GM19324 (cell line): ENCODE measurements at regions not wholly inside any gene's neighbourhood (a gene's known extent, or its start where the extent isn't known, plus 50 kb on each side); places are given as distances from the start of the nearest gene placed in this dataset.
"Not testable (repeated sequence)": the region's sequence is repeated elsewhere in the genome, so short reads cannot be mapped to it uniquely, and the experiment has no call there.

Experiments
- ATAC-seq: cut with Tn5 transposase; IDR thresholded peaks from one replicate; pipeline ENCODE4 v1.9.1; 2021; ENCODE audit warnings: mild to moderate bottlenecking, moderate library complexity; ENCODE audit not compliant: unreplicated experiment, low FRiP score

DNA sequence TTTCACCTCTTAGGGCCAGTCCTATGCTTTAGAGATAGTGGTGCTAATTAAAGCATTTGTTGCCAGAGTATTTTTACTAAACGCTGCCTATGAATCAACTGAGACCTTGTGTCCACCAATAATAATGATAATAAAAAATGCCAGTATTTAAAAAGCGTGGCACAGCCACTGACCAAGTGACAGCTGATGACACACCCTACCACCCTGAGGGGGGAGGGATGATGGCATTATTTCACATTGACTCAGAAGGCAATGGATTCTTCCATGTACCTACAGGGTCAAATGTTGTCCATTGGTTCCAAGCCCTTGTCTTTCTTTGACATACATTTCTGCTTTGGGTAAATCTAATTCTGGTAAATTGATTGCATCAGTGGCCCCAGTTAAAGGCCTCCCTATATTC, 384.4 kb downstream of the DLEU7 start:
- ATAC-seq: no peak

DNA sequence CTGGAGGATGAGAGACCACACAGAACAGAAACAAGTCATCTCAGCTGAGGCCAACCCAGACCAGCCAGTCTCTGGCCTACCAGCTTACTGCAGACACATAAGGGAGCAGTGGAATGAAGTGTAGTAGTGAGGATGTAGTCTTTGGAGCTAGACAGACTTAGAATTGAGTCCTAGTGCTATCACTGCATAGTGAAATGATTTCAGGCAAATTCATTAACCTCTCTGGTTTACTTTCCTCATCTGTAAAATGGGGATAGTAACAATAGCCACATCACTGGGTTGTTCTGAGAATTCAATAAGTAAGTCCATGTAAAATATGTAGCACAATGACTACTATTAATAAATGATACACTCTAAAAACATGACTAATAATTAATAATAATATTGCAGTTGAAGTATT, 383.8 kb downstream of the DLEU7 start:
- ATAC-seq: no peak

DNA sequence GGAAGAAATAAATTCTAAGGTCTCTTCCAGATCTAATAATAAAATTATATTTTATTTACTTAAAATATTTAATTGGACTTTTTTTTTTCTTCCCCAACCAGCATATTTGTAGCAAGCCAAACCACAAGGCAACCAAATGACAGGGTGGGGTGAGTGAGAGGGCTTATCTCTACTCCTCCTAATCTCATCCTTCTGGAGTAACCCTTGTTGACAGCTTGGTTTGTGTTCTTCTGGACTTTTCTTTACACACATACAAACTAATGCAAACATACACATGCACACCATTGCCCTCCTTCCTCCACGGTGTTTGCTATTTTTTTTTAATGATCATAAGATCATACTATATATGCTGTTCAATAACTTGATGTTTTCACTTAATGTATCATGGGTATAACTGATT, 383.1 kb downstream of the DLEU7 start:
- ATAC-seq: no peak

DNA sequence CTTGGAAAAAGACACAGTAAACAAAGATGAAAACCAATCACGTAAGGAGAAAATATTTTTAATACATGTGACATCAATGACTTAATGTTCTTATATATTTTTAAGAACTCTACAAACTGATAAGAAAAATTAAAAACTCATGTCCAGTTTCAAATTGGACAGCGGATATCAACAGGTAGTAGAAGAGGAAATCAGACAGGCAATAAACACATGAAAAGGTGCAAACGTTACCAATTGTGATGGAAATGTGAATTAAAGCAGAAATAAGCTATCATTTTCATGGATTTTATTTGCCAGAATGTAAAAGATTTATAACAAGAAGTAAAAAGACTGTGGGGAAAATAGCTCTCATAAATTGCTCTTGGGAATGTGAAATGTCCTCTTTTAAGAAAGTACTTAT, 382.3 kb downstream of the DLEU7 start:
- no peak for ATAC-seq

DNA sequence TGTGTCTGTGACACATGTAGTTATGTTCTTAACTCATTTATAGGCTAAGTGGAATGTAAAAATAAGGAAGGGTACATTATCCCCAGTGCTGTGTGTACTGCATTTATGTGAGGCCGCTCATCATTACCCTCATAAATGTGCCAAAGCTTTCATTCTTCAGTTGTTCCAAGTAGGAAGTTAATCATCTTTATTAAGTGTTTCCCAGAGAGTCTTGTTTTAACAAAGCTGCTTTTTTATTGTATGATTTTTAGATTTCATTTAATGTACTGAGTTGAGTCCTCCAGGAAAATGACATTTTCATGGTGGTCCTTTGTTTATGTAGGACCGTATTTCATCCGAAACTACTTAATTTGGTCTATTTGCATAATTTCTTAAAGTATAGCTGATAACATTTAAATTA, 379.8 kb downstream of the DLEU7 start:
- no peak for ATAC-seq

DNA sequence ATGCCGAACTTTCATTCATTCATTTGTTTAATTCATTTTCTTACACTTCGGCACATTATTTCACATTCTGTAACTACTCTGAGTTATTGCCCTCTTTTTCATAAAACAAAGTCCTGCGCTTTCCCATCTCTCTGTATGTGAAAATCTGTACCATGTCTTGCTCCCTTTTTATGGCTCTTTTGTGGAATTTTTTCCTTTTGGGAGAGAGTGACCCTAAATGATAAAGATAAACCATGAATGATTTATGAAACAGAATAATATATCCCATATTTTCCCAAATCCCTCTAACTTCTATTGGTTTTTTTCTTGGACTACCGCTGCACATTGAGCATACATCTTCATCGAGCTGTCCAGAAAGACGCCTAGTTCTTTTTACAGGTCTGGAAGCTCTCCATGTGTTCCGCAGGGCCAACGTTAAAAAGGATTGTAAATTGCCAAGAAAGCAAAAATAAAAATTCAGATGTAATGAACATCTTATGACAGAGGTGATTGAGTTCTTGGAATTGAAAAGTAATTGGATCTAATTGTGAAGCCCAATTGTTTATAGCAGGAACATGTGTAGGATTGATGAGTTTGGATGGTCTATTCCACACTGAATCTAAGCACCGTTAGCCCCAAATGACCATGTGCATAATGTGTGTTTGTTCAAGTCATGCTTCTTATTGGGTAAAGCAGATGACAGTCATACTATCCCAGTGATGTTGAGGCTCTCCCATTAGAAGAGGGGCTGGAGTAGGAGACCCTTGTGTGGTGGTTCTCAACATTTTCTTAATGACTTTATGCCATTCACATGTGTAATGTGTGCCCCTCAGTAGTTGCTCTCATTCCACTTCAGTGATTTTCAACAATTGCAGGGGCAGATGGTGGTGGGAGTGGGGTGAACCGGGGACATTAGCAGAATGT, 378.9 kb downstream of the DLEU7 start:
- ATAC-seq: no peak

DNA sequence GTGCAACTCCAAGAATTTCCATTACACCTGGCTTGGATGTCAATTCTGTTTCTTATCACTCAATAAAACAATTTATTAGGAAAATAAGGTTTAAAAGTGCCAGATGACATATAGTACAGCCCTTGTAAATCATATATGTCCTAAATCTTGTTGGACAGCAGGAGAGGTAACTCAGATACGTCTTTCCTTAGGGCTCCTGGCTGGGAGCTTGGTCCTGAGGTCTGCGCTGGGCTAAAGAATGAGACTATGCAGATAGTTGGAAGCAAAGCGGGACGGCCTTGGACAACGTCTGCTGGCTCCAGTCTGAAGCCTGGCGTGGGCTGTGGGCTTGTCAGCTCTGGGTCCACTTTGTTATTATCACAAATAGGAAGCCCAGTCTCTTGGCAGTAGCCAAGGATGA, 377.0 kb downstream of the DLEU7 start:
- ATAC-seq: no peak

DNA sequence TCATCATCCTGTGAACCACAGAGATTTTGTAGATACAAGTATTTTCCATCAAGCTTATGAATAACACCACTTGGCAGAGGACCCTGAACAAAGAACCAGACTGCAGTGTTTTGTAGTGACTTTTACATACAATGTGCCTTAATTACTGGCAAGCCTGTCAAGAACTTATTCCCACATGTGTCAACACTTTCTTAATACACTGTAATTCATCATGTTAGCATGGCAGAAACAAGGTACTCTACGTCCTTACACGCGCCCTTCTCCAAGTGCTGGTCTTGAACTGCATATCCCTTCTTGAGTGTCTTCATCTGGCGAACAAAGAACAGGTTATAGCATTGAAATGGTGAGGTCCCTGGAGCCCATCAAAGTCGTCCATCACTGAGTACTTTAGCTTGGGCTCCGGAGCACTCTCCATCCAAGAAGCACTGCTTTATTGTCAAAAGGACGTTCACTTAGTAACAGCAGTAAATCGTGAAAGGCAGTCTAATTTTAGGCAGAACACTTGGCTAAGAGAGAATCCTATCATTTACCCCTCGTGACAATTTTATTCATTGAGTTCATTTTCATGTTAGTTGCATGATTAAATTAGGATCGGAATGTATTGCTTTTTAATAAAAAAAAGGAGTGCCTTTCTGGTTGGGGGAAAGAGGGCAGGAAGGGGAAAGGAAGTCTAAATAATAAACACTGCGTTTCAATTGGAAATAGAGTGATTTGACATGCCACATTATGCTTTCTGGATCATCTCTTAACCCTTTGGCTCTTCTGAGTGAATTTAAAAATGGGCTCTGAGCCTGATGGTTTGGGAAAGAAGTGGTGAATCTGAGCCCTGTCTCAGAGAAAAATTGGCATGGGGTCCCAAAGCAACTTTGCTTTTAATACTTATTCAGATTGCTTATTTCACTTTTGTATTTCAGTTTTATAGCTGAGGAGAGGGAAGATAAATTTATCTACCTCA, 376.1 kb downstream of the DLEU7 start:
- ATAC-seq: no peak

DNA sequence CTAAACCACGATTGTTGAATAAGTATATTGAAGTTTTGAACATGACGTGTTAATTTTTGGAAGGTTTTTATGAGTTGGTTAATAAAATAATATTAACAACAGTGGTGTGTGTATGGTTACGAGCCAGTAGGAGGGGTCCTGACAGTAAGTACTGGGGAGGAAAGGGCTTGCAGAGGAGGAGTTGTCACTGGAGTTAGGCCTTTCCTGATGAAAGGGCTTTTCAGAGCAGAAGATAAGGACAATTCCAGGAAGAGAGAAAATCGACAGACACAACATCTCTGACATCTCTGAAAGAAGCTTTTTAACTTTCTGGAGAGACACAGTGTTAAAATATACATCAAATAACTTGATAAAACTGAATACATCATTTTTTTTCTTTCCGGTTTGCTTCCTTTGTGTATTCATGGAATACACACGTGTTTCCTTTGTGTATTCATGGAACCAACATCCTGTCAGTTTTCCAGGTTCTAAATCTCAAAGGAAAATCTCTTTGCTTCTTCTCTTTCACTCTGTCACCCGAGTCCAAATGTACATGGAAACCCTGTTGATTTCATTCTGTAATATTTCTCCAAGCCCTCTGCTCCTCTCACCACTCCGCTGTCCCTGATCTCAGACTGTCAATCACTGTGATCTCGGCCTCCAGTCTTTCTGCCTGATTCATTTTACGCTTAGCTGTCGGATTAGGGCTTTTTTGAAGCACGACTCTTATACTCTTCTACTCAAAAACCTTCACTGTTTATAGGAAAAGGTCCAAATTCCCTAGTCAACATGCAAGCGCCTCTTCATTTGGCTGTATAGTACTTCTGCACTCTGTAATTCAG, 374.4 kb downstream of the DLEU7 start:
- no peak for ATAC-seq

DNA sequence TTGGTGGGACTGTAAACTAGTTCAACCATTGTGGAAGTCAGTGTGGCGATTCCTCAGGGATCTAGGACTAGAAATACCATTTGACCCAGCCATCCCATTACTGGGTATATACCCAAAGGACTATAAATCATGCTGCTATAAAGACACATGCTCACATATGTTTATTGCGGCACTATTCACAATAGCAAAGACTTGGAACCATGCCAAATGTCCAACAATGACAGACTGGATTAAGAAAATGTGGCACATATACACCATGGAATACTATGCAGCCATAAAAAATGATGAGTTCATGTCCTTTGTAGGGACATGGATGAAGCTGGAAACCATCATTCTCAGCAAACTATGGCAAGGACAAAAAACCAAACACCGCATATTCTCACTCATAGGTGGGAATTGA, 370.4 kb downstream of the DLEU7 start:
- not testable (repeated sequence) for ATAC-seq

DNA sequence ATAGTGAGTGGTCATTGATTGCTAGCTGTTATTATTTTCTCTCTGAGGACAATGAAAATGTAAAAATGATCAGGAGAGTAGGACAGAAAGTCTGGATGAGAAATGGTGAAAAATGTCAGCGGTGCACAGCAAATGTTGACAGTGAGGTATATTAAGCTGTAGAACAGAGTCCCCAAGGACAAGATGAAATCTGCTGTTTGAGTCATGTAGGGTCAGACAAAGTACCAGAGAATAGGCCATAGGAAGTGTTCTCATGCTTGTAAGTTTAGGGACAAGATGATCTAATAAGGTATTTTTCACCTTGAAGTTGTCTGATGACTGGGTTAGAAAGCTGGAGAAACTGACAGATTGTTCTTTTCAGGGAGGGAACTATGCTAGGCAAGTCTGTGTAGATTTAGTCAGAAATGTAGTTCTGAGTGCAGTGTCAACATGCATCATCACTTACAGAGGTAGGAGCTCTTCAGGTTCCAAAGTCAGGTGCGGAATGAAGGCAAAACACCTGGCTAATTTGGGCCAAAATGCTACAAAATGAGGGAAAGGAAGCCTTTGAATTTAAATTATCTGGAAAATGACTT, 369.3 kb downstream of the DLEU7 start:
- ATAC-seq: no peak

DNA sequence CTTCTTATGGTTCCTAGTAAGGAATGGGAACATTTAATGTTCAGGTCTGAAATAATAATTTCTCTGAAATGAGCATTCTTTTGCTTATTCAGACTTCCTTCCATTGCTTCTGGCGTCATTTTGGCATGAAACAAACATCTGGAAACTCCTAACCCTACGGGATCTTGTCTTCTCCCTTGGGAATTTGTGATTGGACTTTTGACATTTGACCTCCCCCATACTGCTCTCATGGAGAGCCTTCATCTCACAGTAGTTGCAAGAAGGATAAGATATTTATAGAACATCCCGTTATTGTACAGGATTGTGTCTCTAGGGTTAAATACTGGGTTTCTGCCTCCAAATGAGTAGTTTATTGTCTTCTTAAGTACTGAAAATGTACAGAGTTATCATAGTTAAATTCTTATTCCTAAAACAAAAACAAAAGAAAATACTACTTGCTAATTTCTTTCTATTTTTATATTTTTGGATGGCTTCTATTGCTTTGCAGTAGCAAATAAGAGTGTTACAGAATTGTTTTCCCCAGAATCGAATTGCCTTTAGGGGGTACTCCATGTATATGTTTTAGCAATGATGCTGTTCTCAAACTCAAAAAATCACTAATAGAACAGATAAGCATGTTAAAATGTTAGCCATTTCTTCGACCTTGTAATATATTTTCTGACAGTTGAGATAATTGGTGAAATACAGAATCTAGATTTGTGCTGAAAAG, 366.8 kb downstream of the DLEU7 start:
- no peak for ATAC-seq

DNA sequence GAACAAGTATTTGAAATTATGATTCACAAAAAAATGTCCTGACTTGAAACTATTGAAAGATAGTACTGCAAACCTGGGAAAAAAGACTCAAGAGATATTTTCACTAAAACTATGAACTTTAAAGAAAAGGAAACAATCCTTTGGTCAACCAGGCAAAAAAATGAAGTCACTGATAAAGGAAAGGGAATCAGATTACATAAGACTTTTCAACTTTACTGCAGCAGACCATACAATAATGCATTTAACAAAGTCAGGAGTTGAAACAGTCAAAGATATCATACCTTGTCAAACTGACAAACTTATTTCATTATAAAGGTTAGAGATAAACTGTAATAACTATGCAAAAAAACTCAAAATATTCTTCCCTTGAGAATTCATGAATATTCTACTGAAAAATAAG, 361.6 kb downstream of the DLEU7 start:
- ATAC-seq: no peak

DNA sequence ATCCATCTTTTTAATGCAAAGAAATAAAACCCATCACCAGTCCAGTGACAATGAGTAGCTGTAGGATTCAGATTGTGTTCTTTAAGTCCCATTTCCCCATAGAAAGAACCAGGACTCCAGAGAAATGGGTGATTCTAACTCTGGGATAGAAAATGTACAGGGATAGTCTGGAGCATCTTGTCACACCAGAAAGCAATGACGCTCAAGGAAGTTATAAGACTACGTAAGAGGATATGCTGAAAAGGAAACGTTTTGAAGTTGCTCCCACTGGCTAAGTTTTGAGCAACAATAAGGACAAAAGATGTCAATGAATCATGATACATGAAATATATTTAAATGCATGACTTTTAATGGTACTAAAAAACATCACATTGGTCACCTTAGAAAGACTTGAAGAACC, 360.1 kb downstream of the DLEU7 start:
- no peak for ATAC-seq

DNA sequence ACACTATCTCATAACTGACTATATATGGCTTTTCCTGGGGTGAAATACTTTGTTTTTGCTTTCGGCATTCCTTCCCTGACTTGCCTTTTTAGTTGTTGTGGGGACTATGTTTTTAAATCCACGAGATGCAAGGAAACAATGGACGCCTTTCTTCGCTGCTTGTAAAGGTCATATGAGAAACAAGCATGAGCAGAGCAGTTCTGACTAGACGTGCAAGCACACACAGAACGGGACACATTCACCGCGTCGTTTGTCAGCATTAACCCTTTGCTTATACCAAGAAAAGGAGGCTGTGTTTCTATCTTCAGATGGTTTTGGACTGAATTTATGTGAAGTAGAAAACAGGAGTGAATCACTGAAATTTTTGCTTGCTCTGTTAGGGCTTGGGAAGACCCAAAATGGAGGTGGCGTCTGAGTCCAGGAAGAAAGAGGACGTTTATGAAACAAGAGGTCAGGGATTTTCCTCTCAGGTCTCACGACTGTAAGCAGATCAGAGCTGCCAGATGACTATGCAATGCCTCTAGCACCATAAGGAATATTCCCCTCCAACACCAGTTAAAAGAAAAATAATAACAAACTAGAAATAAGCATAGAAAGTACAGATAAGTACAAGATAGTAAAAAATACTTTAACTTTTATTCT, 358.9 kb downstream of the DLEU7 start:
- ATAC-seq: no peak

DNA sequence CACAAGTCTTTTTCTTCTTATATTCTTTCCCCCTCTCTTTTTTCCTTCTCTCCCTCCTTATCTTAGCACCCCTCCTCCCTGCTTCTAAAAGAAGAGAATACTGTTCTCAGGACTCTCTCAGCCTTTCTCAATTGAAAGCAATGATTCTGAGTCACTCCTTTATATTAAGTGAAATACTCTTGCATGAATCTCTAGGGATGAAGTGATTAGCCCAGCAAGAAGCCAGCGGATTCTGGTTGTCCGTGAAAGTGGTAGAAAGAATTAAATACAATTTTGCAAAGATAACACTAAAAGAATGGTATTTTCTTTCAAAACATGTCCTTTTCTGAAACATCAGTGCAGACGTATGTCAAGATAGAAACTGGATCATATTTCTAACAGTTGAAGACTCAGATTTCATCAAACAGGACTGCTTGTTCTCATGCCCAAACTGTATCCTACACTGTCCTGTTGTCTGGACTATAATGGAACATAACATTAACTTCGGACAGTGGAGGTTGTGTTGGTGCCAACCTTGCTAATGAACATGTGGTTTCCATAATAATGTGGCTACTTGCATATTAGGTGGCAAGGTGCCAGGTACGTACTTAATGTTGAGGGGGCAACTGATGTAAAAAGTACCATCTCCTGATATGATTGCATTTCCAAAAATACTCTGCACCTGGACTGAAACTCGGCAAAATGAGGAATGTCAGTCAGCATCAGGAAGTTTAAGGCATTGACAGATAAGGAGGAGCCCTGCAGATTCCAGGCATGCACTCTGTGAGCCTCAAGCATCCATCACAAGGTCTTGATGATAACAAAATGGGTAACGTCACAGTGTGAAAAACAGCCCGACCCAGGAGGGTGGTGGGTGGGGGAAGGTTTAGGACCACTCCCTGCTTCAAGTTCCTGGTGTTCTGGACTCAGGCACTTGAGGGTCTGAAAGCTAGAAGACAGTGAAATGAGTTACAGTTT, 357.2 kb downstream of the DLEU7 start:
- no peak for ATAC-seq

DNA sequence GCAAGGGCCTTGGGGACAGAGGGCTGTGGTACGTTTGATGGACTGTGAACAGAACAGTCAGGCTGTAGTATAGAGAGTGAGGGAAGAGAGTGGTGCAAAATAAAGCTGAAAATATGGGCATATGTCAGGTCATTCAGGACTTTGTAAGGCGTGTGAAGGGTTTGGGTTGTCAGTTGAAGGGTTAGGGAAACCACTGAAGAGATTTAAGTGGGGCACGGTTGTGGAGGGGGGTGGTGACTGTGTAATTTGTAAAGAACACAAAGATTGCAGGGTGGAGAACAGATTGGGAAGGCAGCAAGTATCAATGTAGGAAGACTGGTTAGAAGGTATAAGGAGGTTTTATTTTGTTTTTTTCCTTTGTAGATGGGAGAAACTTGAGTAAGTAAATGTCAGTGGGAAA, 349.8 kb downstream of the DLEU7 start:
- no peak for ATAC-seq

DNA sequence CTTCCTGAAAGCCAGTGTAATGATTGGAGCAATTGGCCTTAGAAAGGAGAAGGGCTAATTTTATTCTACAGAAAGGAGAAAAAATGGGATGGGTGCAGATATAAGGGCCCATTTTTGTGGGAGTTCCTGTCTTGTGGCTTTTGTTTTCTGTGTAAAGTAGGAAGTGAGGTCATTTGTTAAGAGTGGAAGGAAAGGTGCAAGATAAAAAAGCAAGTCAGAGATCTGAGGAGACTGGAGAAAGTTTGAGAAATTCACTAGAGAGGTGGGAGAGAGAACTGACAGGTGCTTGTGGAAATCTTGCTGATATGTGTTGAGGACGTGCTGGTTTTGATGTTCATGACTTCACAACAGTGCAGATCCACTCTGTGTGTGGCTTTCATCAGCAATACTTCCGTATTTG, 349.4 kb downstream of the DLEU7 start:
- ATAC-seq: no peak
